NCI-H526 (cell line): ENCODE measurements at regions not wholly inside any gene's neighbourhood (a gene's known extent, or its start where the extent isn't known, plus 50 kb on each side); places are given as distances from the start of the nearest gene placed in this dataset.

Source experiments
- DNase-seq, 2 experiments: peaks; one replicate each; lab custom pipeline; 2025; lab: John Stamatoyannopoulos, UW

DNA sequence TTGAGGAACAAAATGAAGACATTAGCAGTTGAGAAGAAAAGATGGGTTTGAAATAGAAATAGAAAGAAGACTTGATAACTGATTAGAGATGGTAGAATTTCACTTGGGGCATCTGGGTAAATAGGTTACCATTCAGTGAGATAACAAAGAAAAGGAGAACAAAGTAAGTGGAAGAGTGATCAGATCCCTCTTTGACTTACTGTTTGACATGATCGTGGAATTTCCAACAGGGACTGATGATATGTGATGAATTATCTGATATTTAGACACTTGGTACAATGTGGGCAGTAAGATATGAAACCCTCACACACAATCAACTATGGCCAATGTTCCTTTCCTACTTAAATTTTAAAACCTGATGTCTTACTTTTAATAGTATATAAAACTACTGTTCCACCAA is 70.1 kb upstream of the STARD4 start:
- DNase-seq: no peak

DNA sequence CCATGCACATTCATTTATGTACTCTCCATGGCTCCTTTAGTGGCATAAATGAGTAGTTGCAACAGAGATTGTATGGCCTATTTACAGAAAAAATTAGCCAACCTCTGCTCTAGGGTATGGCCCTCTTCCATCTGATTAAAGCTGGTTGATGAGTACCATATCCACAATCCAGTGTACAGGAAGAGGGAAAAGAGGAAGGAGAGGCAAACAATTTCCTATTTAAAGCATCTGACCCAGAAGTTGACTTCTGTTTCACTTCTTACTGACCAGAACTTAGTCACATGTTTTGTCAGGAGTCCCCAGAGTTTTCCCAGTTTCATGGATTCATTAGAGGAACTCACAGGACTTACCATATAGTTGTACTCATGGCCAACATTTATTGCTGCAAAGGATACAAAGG is 68.6 kb upstream of the STARD4 start:
- DNase-seq: no peak

DNA sequence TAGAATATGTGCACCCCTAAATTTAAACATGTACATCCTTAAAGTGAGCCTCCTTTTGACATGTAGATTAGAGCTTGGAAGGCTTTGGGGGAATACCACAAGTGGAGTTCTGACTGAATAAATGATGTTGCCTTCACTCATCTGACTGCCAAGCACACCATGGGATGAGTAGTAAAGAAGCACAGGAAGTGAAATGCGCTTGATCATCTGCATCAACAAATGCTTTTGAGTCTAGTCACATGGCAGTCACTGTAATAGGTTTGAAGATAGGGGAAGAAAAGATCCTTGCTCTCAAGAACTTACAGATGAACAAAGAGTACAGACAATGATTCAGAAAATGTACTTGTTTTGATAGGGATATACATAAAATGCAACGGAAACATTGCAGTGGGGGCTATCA is 62.0 kb upstream of the STARD4 start:
- DNase-seq: no peak

DNA sequence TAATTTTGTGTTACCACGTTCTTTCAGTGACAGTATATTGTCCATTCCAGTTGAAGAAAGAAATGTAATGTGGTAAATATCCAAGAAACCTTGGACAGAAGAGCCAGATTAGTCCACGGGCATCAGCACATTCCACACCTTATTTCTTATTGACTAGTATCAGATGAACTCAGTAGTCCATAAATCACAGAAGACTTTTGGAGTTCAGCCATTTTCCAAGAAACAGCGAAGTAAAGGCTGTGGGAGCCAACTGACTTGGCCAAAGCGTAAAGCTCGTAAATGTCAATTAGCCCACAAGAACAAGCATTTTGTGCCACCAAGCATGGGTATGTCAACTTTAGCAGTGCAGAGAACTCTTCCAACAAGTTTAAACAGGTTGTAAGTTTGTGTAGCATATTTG is 60.2 kb upstream of the STARD4 start:
- DNase-seq: no peak

DNA sequence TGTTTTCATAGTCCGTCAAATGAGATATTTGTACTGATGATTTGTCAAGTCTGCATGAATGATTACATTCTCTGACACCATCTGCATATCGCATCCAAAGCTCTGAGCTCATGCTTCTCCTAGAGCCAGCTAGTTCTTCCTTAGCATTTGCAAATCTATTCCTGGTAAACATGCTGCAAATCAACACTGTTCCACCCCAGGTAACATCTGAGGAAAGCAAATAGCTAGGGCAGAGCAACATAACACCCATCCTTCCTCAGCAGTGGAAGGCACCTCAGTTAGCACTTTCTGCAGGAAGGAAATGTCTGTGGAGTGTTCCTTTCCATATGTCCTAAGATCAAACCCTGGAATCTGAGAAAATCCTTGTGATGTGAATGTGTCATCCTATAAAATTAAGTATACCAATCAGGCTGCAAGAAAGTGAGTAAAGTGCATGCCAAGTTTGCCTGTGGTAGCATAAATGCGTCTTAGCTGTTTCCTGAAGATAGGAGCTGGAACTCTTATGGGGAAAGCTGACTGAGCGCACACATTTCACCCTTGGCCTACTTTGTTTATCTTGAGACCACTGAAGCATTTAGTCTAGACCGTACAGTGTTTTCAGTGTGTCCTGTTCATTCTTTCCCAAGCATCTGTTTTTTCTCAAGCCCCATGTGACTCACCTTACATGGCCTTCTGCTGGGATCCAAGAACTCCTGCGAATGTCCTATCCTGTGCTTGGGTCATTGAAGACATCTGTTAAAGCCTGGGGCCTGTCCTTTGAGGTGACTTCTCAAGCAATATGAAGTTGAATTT is 50.9 kb upstream of the STARD4 start:
- DNase-seq: no peak

DNA sequence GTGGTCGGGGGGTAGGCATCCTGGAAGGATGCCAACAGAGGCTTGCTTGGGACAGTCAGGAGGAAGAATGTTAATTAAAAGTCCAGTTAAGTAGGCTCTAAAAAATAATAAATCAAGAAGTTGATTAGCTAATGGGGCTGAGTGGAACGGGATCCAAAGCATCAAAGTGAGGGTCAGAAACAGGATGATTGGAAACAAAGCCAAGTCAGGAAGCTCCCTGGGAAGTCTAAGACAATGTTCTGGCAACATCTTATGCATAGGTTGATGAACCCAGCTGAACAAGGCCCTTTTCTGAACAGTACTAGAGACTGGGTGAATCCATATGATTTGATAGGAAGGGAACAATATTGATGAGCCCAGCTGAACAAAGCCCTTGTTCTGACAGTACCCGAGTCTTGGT is 50.2 kb upstream of the STARD4 start:
- no peak for DNase-seq
